Omental fat pad (tissue), 3 donors: ENCODE measurements at regions not wholly inside any gene's neighbourhood (a gene's known extent, or its start where the extent isn't known, plus 50 kb on each side); places are given as distances from the start of the nearest gene placed in this dataset.

Experiments
- ATAC-seq: fragments of 150-250 bp; one replicate; pipeline ENCODE4 v1.9.1; 2016; ENCODE audit warnings: mild to moderate bottlenecking, moderate library complexity; ENCODE audit not compliant: low FRiP score
- DNase-seq: peaks from one replicate; pipeline ENCODE4 v3.0.0-alpha.2; 2019; ENCODE audit warnings: low spot score
- CTCF ChIP-seq, 3 donors: fragments of 450-650 bp; IDR thresholded peaks; one replicate each; pipeline ENCODE4 v1.5.1; 2016 to 2017; ENCODE audit warnings: antibody characterized with exemption in 3 of 3, mild to moderate bottlenecking in 3 of 3, moderate library complexity in 2 of 3

- ATAC-seq (no peak), DNase-seq (no peak)
- TF ChIP-seq CTCF (IDR thresholded peaks at IDR 0.05), result no peak
Measured at GRCh38 chr10:128322106-128322505, 195.9 kb upstream of the MKI67 start.

- TF ChIP-seq CTCF (IDR thresholded peaks at IDR 0.05), result no peak
- DNase-seq, result no peak
Measured at GRCh38 chr10:128322950-128323349, 196.7 kb upstream of the MKI67 start.

GRCh38 chr10:128324058-128324827 is 198.0 kb upstream of the MKI67 start:
- no peak for TF ChIP-seq CTCF (IDR thresholded peaks at IDR 0.05)
- DNase-seq (no peak), ATAC-seq (no peak)

More at GRCh38 chr10:128322950-128323349, 196.7 kb upstream of the MKI67 start:
- no peak for ATAC-seq

GRCh38 chr10:128325788-128326187 is 199.6 kb upstream of the MKI67 start:
- no peak for TF ChIP-seq CTCF (IDR thresholded peaks at IDR 0.05)
- no peak for DNase-seq
- ATAC-seq, result no peak

GRCh38 chr10:128326251-128326650 is 200.0 kb upstream of the MKI67 start:
- DNase-seq (no peak), ATAC-seq (no peak)
- no peak for TF ChIP-seq CTCF (IDR thresholded peaks at IDR 0.05)

- ATAC-seq, result no peak
- no peak for DNase-seq
- TF ChIP-seq CTCF (IDR thresholded peaks at IDR 0.05), result no peak
Measured at GRCh38 chr10:128326851-128327250, 200.6 kb upstream of the MKI67 start.

GRCh38 chr10:128336401-128336800 is 210.2 kb upstream of the MKI67 start:
- TF ChIP-seq CTCF (IDR thresholded peaks at IDR 0.05), result no peak
- ATAC-seq (no peak), DNase-seq (no peak)
